ENCODE measurements at regions not wholly inside any gene's neighbourhood (a gene's known extent, or its start where the extent isn't known, plus 50 kb on each side); places are given as distances from the start of the nearest gene placed in this dataset.

DNA sequence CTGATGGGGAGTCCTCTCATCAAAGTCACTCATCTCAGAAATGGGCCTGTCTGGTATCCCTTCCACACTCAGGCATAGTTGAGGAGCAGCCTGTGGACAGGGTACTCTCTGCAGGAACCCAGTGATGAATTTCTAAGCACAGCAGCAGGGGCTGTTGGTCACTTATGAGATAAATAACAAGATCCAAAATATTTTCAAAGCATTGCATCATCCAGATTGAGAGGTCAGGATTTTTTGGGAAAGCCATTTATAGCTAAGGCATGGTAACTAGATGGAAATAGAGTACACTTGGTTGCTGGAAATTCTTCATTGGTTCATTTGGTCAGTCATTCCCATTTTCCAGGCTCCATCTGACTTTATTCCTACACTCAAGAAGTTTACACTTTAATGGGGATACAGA, 246.8 kb upstream of the RAI14 start:
- H3K79me2 ChIP-seq (ENCODE audit: low read length): no peaks in the 10 kb centered on the region
- no peaks in the 10 kb centered on the region for H3K27me3 ChIP-seq (ENCODE audit: low read depth, low read length)
- no peaks in the 10 kb centered on the region for H3K36me3 ChIP-seq (replicated peaks; ENCODE audit: low read depth, low read length)
- H3K4me2 ChIP-seq (ENCODE audit: low read length): no peak overlapping the region
- no peak overlapping the region for H3K9ac ChIP-seq (ENCODE audit: low read length)
- no peaks in the 10 kb centered on the region for H3K9me3 ChIP-seq (ENCODE audit: insufficient read depth, low read length)
- no peak overlapping the region for H3K4me3 ChIP-seq (ENCODE audit: low read length)
- H2AFZ ChIP-seq (ENCODE audit: low read depth, low read length): no peak overlapping the region
- no peak overlapping the region for H3K27ac ChIP-seq (ENCODE audit: low read length)
- no peaks in the 10 kb centered on the region for H4K20me1 ChIP-seq (ENCODE audit: insufficient read depth, low read length)
- no peaks in the 10 kb centered on the region for H3K4me1 ChIP-seq (ENCODE audit: low read length)
- TF ChIP-seq EZH2phosphoT487 (IDR thresholded peaks at IDR 0.05; ENCODE audit: low read depth): no peak
- TF ChIP-seq CTCF (IDR thresholded peaks at IDR 0.05; ENCODE audit: low read depth, low read length): no peak

- Histone ChIP-seq H3K9me3 (ENCODE audit: insufficient read depth, low read length) (no peaks in the 10 kb centered on the region), H3K27ac (ENCODE audit: low read length) (no peak overlapping the region), H3K79me2 (ENCODE audit: low read length) (no peaks in the 10 kb centered on the region), H3K36me3 (replicated peaks; ENCODE audit: low read depth, low read length) (no peaks in the 10 kb centered on the region), H2AFZ (ENCODE audit: low read depth, low read length) (no peak overlapping the region), H4K20me1 (ENCODE audit: insufficient read depth, low read length) (no peaks in the 10 kb centered on the region), H3K4me3 (ENCODE audit: low read length) (no peak overlapping the region), H3K4me1 (ENCODE audit: low read length) (peaks cover under 1% of the 10 kb centered on the region; the same call in 1 of the 2 replicates), H3K4me2 (ENCODE audit: low read length) (no peak overlapping the region), H3K9ac (ENCODE audit: low read length) (no peak overlapping the region), H3K27me3 (ENCODE audit: low read depth, low read length) (no peaks in the 10 kb centered on the region)
- no peak for TF ChIP-seq CTCF (IDR thresholded peaks at IDR 0.05; ENCODE audit: low read depth, low read length)
- TF ChIP-seq EZH2phosphoT487 (IDR thresholded peaks at IDR 0.05; ENCODE audit: low read depth): no peak
Observed at GRCh38 chr5:34410411-34411139, 245.6 kb upstream of the RAI14 start.

DNA sequence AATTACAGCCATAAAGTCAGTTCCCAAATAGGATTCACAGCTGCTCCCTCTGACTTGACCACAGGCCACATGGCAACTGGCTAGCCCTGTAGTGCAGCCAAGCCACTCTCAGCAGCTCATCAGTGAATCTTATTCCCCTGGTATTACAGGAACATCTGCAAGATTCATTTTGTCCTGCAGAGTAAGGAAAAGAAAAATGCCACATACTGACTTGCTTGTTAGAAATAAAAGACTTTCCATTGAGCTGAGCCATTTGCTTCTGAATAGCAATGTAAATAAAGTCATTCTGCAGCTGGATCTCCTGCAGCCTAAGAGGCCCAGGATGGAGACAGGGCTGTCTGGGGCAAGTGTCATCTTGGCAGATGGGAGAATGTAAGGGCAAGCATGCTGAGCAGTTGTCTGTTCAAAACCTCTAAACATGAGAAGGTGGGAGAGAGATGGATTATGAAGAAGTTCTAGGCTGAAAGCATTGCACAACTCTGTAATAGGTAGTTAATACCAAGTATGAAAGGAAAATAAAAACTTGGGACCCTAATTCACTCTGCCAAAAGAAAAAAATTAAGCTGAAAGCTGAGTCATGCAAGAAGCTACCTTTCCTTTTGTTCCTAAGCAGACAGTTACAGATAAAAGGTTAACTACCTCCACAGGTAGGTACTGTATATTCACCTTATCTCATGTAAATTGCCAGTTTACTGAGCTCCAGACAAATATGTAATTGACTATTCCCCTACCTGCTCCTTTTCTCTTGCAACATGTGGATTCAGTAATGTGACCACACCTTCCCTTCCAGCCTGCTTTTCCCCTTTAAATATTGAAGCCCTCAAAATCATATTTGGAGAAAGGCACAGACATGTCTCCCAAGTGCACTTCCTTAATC, 244.4 kb upstream of the RAI14 start:
- Histone ChIP-seq H3K9ac (ENCODE audit: low read length) (no peak overlapping the region), H3K9me3 (ENCODE audit: insufficient read depth, low read length) (no peaks in the 10 kb centered on the region), H4K20me1 (ENCODE audit: insufficient read depth, low read length) (no peaks in the 10 kb centered on the region), H3K4me2 (ENCODE audit: low read length) (no peak overlapping the region), H3K36me3 (replicated peaks; ENCODE audit: low read depth, low read length) (no peaks in the 10 kb centered on the region), H3K4me1 (ENCODE audit: low read length) (peaks cover 6% of the 10 kb centered on the region; the same call in 1 of the 2 replicates), H3K27ac (ENCODE audit: low read length) (no peak overlapping the region), H3K4me3 (ENCODE audit: low read length) (no peak overlapping the region), H3K79me2 (ENCODE audit: low read length) (no peaks in the 10 kb centered on the region), H2AFZ (ENCODE audit: low read depth, low read length) (no peak overlapping the region), H3K27me3 (ENCODE audit: low read depth, low read length) (no peaks in the 10 kb centered on the region)
- TF ChIP-seq CTCF (IDR thresholded peaks at IDR 0.05; ENCODE audit: low read depth, low read length): no peak
- TF ChIP-seq EZH2phosphoT487 (IDR thresholded peaks at IDR 0.05; ENCODE audit: low read depth): no peak

- Histone ChIP-seq H3K27ac (ENCODE audit: low read length) (no peak overlapping the region), H3K36me3 (replicated peaks; ENCODE audit: low read depth, low read length) (no peaks in the 10 kb centered on the region), H3K4me2 (ENCODE audit: low read length) (no peak overlapping the region), H3K4me3 (ENCODE audit: low read length) (no peak overlapping the region), H3K9me3 (ENCODE audit: insufficient read depth, low read length) (no peaks in the 10 kb centered on the region), H3K4me1 (ENCODE audit: low read length) (peaks cover 6% of the 10 kb centered on the region; the same call in 1 of the 2 replicates), H2AFZ (ENCODE audit: low read depth, low read length) (no peak overlapping the region), H3K27me3 (ENCODE audit: low read depth, low read length) (no peaks in the 10 kb centered on the region), H3K79me2 (ENCODE audit: low read length) (no peaks in the 10 kb centered on the region), H3K9ac (ENCODE audit: low read length) (no peak overlapping the region), H4K20me1 (ENCODE audit: insufficient read depth, low read length) (no peaks in the 10 kb centered on the region)
- TF ChIP-seq EZH2phosphoT487 (IDR thresholded peaks at IDR 0.05; ENCODE audit: low read depth): no peak
- TF ChIP-seq CTCF (IDR thresholded peaks at IDR 0.05; ENCODE audit: low read depth, low read length): no peak
Observed at GRCh38 chr5:34412736-34413135, 243.4 kb upstream of the RAI14 start.

All from OCI-LY3 (cell line).